GM23248 (cell line): ENCODE measurements at regions not wholly inside any gene's neighbourhood (a gene's known extent, or its start where the extent isn't known, plus 50 kb on each side); places are given as distances from the start of the nearest gene placed in this dataset.

ENCODE experiments used
- DNase-seq: peaks from one replicate; pipeline ENCODE4 v3.0.0-alpha.2; 2015
- H2AFZ ChIP-seq: fragments of 200-600 bp; sonication (generic); 2 replicates; pipeline ENCODE4 v1.6.1; 2016; ENCODE audit warnings: antibody characterized with exemption
- H3F3A ChIP-seq: fragments of 200-600 bp; sonication (generic); 2 replicates; pipeline ENCODE4 v1.6.1; 2016; ENCODE audit warnings: mild to moderate bottlenecking, antibody characterized with exemption, mixed run types; ENCODE audit not compliant: insufficient read depth
- H3K27ac ChIP-seq: fragments of 200-600 bp; sonication (generic); 2 replicates; pipeline ENCODE4 v1.5.1; 2016; ENCODE audit warnings: mild to moderate bottlenecking
- H3K27me3 ChIP-seq: fragments of 200-600 bp; sonication (generic); replicated peaks from 2 replicates; pipeline ENCODE4 v1.6.1; 2016; ENCODE audit warnings: mild to moderate bottlenecking; ENCODE audit not compliant: insufficient read depth
- H3K36me3 ChIP-seq: fragments of 200-600 bp; sonication (generic); 2 replicates; pipeline ENCODE4 v1.6.1; 2016; ENCODE audit warnings: low read depth, mild to moderate bottlenecking
- H3K4me1 ChIP-seq: fragments of 200-600 bp; sonication (generic); 2 replicates; pipeline ENCODE4 v1.6.1; 2016; ENCODE audit warnings: mild to moderate bottlenecking; ENCODE audit not compliant: insufficient read depth
- H3K4me2 ChIP-seq: fragments of 200-600 bp; sonication (generic); one replicate; pipeline ENCODE4 v1.6.1; 2016; ENCODE audit warnings: mild to moderate bottlenecking; ENCODE audit not compliant: unreplicated experiment
- H3K4me3 ChIP-seq: fragments of 200-600 bp; sonication (generic); 2 replicates; pipeline ENCODE4 v1.5.1; 2016; ENCODE audit warnings: mild to moderate bottlenecking
- H3K79me2 ChIP-seq: fragments of 200-600 bp; sonication (generic); 2 replicates; pipeline ENCODE4 v1.6.1; 2016; ENCODE audit warnings: mild to moderate bottlenecking; ENCODE audit not compliant: insufficient read depth
- H3K9ac ChIP-seq: fragments of 200-600 bp; sonication (generic); 2 replicates; pipeline ENCODE4 v1.6.1; 2016; ENCODE audit warnings: mild to moderate bottlenecking
- H3K9me2 ChIP-seq: fragments of 200-600 bp; sonication (generic); 2 replicates; pipeline ENCODE4 v1.6.1; 2016; ENCODE audit warnings: mixed run types, mild to moderate bottlenecking, moderate library complexity; ENCODE audit not compliant: insufficient read depth
- H3K9me3 ChIP-seq: fragments of 200-600 bp; sonication (generic); one replicate; pipeline ENCODE4 v1.6.1; 2017; ENCODE audit warnings: low read depth
- H4K20me1 ChIP-seq: fragments of 200-600 bp; sonication (generic); 2 replicates; pipeline ENCODE4 v1.6.0; 2016; ENCODE audit not compliant: insufficient read depth
- EZH2 ChIP-seq: fragments of 200-600 bp; sonication (generic); IDR thresholded peaks from 2 replicates; pipeline ENCODE4 v1.6.1; 2018; ENCODE audit warnings: antibody characterized with exemption, mild to moderate bottlenecking; ENCODE audit not compliant: insufficient read depth, poor library complexity, severe bottlenecking
- EZH2phosphoT487 ChIP-seq: fragments of 200-600 bp; sonication (generic); IDR thresholded peaks from 2 replicates; pipeline ENCODE4 v1.6.1; 2018; ENCODE audit warnings: antibody characterized with exemption, moderate library complexity, mild to moderate bottlenecking, low read depth; ENCODE audit not compliant: insufficient read depth
- WGBS, 2 experiments: methylation state at CpG; one replicate each; pipeline ENCODE4 v1.1.6; 2015 to 2017; ENCODE audit warnings: low lambda C conversion rate in 2 of 2, low coverage in 1 of 2; ENCODE audit errors: missing lambda C conversion rate in 2 of 2; 5-methylcytosine and 5-hydroxymethylcytosine counted together
- in situ Hi-C: fragments of 300-500 bp; cut with MboI; formaldehyde crosslinking; loops from 2 replicates; pipeline ENCODE4 v1.15.0; 2020

GRCh38 chr21:22725436-22725835 lies 1727.2 kb downstream of the NCAM2 start:
- Histone ChIP-seq H3K4me1 (no peaks in the 10 kb centered on the region), H3K27ac (no peak overlapping the region), H3K27me3 (no peaks in the 10 kb centered on the region), H3F3A (no peaks in the 10 kb centered on the region), H3K36me3 (no peaks in the 10 kb centered on the region), H3K79me2 (no peaks in the 10 kb centered on the region), H3K4me2 (no peak overlapping the region), H3K9me2 (no peaks in the 10 kb centered on the region), H3K9ac (no peak overlapping the region), H3K4me3 (no peak overlapping the region), H4K20me1 (no peaks in the 10 kb centered on the region), H3K9me3 (no peaks in the 10 kb centered on the region), H2AFZ (no peak overlapping the region)
- in situ Hi-C loops, result no loop called here
- WGBS, 2 experiments, result 17 to 20% methylated on average over 3 of the region's 3 CpGs
- no peak for TF ChIP-seq EZH2phosphoT487
- DNase-seq, result no peak

- no peaks in the 10 kb centered on the region for H3K27me3 ChIP-seq
- no peak overlapping the region for H3K4me3 ChIP-seq
- TF ChIP-seq EZH2phosphoT487, result no peak
- TF ChIP-seq EZH2, result no peak
- H3K9me2 ChIP-seq, result no peaks in the 10 kb centered on the region
- no peak overlapping the region for H3K9ac ChIP-seq
- no peaks in the 10 kb centered on the region for H3K79me2 ChIP-seq
- no peak overlapping the region for H3K27ac ChIP-seq
- H3K4me2 ChIP-seq, result no peak overlapping the region
- H3K9me3 ChIP-seq, result no peaks in the 10 kb centered on the region
- H2AFZ ChIP-seq, result no peak overlapping the region
- no peaks in the 10 kb centered on the region for H4K20me1 ChIP-seq
- 9 to 12% methylated on average over 2 of the region's 2 CpGs for whole genome bisulfite sequencing, 2 experiments
- H3K4me1 ChIP-seq, result no peaks in the 10 kb centered on the region
- no peaks in the 10 kb centered on the region for H3F3A ChIP-seq
- in situ Hi-C loops, result no loop called here
- no peak for DNase-seq
- H3K36me3 ChIP-seq, result no peaks in the 10 kb centered on the region
Observed at GRCh38 chr21:22728091-22728490, 1729.9 kb downstream of the NCAM2 start.

GRCh38 chr21:22743085-22743484 lies 1744.9 kb downstream of the NCAM2 start:
- DNase-seq, result no peak
- no peak for TF ChIP-seq EZH2
- no peaks in the 10 kb centered on the region for H4K20me1 ChIP-seq
- no peak overlapping the region for H3K27ac ChIP-seq
- H3K9me3 ChIP-seq, result peaks cover 11% of the 10 kb centered on the region
- no peaks in the 10 kb centered on the region for H3K79me2 ChIP-seq
- in situ Hi-C loops, result no loop called here
- H3K36me3 ChIP-seq, result no peaks in the 10 kb centered on the region
- no peaks in the 10 kb centered on the region for H3F3A ChIP-seq
- no peak overlapping the region for H2AFZ ChIP-seq
- no peaks in the 10 kb centered on the region for H3K4me1 ChIP-seq
- no peak overlapping the region for H3K4me3 ChIP-seq
- no peaks in the 10 kb centered on the region; the same call in 1 of the 2 replicates for H3K9me2 ChIP-seq
- no peak overlapping the region for H3K9ac ChIP-seq
- H3K4me2 ChIP-seq, result no peak overlapping the region
- H3K27me3 ChIP-seq, result no peaks in the 10 kb centered on the region

- H3K9ac ChIP-seq, result no peak overlapping the region
- no peaks in the 10 kb centered on the region for H3K27me3 ChIP-seq
- no peak overlapping the region for H3K27ac ChIP-seq
- no peak overlapping the region for H3K4me2 ChIP-seq
- 4 to 5% methylated on average over 1 of the region's 1 CpG for WGBS, 2 experiments
- H4K20me1 ChIP-seq, result no peaks in the 10 kb centered on the region
- no peaks in the 10 kb centered on the region for H3K9me2 ChIP-seq
- H2AFZ ChIP-seq, result no peak overlapping the region
- DNase-seq, result no peak
- H3F3A ChIP-seq, result no peaks in the 10 kb centered on the region
- no peak overlapping the region for H3K4me3 ChIP-seq
- TF ChIP-seq EZH2phosphoT487 (no peak), EZH2 (no peak)
- in situ Hi-C loops, result no loop called here
- H3K4me1 ChIP-seq, result no peaks in the 10 kb centered on the region
- no peaks in the 10 kb centered on the region for H3K36me3 ChIP-seq
- no peaks in the 10 kb centered on the region for H3K9me3 ChIP-seq
- H3K79me2 ChIP-seq, result no peaks in the 10 kb centered on the region
Observed at GRCh38 chr21:22754746-22755145, 1756.5 kb downstream of the NCAM2 start.

- Histone ChIP-seq H3K9me2 (no peaks in the 10 kb centered on the region), H3K27me3 (no peaks in the 10 kb centered on the region), H2AFZ (no peak overlapping the region), H3K4me2 (no peak overlapping the region), H3K79me2 (no peaks in the 10 kb centered on the region), H4K20me1 (no peaks in the 10 kb centered on the region), H3K9ac (no peak overlapping the region), H3K4me3 (no peak overlapping the region), H3F3A (no peaks in the 10 kb centered on the region), H3K4me1 (no peaks in the 10 kb centered on the region), H3K36me3 (no peaks in the 10 kb centered on the region), H3K9me3 (no peaks in the 10 kb centered on the region), H3K27ac (no peak overlapping the region)
- 63 to 87% methylated on average over 1 of the region's 1 CpG for WGBS, 2 experiments
- TF ChIP-seq EZH2, result no peak
- TF ChIP-seq EZH2phosphoT487, result no peak
- in situ Hi-C loops, result no loop called here
- DNase-seq, result no peak
Observed at GRCh38 chr21:22758478-22758877, 1760.3 kb downstream of the NCAM2 start.
